ENCODE measurements at regions not wholly inside any gene's neighbourhood (a gene's known extent, or its start where the extent isn't known, plus 50 kb on each side); places are given as distances from the start of the nearest gene placed in this dataset.

- ATAC-seq, result no peak
- Mint-ChIP-seq H3K9me3 (peaks cover 17 to 28% of the 10 kb centered on the region in 2 donors), H3K27ac (no peak overlapping the region), H3K4me1 (no peaks in the 10 kb centered on the region), H3K27me3 (no peaks in the 10 kb centered on the region), H3K4me3 (no peak overlapping the region)
- no peak for DNase-seq
Observed at GRCh38 chr2:80893711-80894110, 589.2 kb upstream of the LRRTM1 start.

GRCh38 chr2:80889009-80889408 lies 584.5 kb upstream of the LRRTM1 start:
- no peaks in the 10 kb centered on the region for H3K4me1 Mint-ChIP-seq
- ATAC-seq (no peak), DNase-seq (no peak)
- no peaks in the 10 kb centered on the region for H3K27me3 Mint-ChIP-seq
- no peak overlapping the region for H3K27ac Mint-ChIP-seq
- no peak overlapping the region for H3K4me3 Mint-ChIP-seq
- H3K9me3 Mint-ChIP-seq, result peaks cover 0 to 3% of the 10 kb centered on the region in 2 donors

GRCh38 chr2:80887841-80888378 lies 583.4 kb upstream of the LRRTM1 start:
- Mint-ChIP-seq H3K27ac (no peak overlapping the region), H3K9me3 (peaks cover 0 to 8% of the 10 kb centered on the region in 2 donors), H3K27me3 (no peaks in the 10 kb centered on the region), H3K4me3 (no peak overlapping the region), H3K4me1 (no peaks in the 10 kb centered on the region)
- no peak for ATAC-seq
- no peak for DNase-seq

- Mint-ChIP-seq H3K4me1 (no peaks in the 10 kb centered on the region), H3K27ac (no peak overlapping the region), H3K9me3 (peaks cover 28 to 50% of the 10 kb centered on the region in 2 donors), H3K4me3 (no peak overlapping the region), H3K27me3 (no peaks in the 10 kb centered on the region)
- DNase-seq (no peak), ATAC-seq (no peak)
Observed at GRCh38 chr2:80874374-80874773, 569.8 kb upstream of the LRRTM1 start.

- ATAC-seq, result no peak
- no peak overlapping the region for H3K4me3 Mint-ChIP-seq
- no peaks in the 10 kb centered on the region for H3K27me3 Mint-ChIP-seq
Observed at GRCh38 chr2:80869858-80870438, 565.4 kb upstream of the LRRTM1 start.

GRCh38 chr2:80863147-80863714 lies 558.7 kb upstream of the LRRTM1 start:
- H3K27me3 Mint-ChIP-seq, result no peaks in the 10 kb centered on the region
- peaks cover 3 to 6% of the 10 kb centered on the region in 2 donors for H3K9me3 Mint-ChIP-seq
- no peak overlapping the region for H3K4me3 Mint-ChIP-seq

More at GRCh38 chr2:80869858-80870438, 565.4 kb upstream of the LRRTM1 start:
- H3K4me1 Mint-ChIP-seq, result no peaks in the 10 kb centered on the region
- no peak for DNase-seq
- H3K27ac Mint-ChIP-seq, result no peak overlapping the region
- peaks cover 11 to 23% of the 10 kb centered on the region in 2 donors for H3K9me3 Mint-ChIP-seq

GRCh38 chr2:80858965-80859364 lies 554.4 kb upstream of the LRRTM1 start:
- Mint-ChIP-seq H3K27me3 (no peaks in the 10 kb centered on the region), H3K27ac (no peak overlapping the region), H3K9me3 (peaks cover 8% of the 10 kb centered on the region in 2 donors), H3K4me3 (no peak overlapping the region), H3K4me1 (no peaks in the 10 kb centered on the region)
- DNase-seq (no peak), ATAC-seq (no peak)

More at GRCh38 chr2:80863147-80863714, 558.7 kb upstream of the LRRTM1 start:
- no peak for ATAC-seq
- no peak for DNase-seq
- no peaks in the 10 kb centered on the region for H3K4me1 Mint-ChIP-seq
- H3K27ac Mint-ChIP-seq, result no peak overlapping the region

- ATAC-seq (no peak), DNase-seq (no peak)
- no peaks in the 10 kb centered on the region for H3K27me3 Mint-ChIP-seq
- H3K9me3 Mint-ChIP-seq, result peaks cover 12 to 20% of the 10 kb centered on the region in 2 donors
- no peak overlapping the region for H3K4me3 Mint-ChIP-seq
- no peaks in the 10 kb centered on the region for H3K4me1 Mint-ChIP-seq
- no peak overlapping the region for H3K27ac Mint-ChIP-seq
Observed at GRCh38 chr2:80856227-80856626, 551.7 kb upstream of the LRRTM1 start.

GRCh38 chr2:80854831-80855230 lies 550.3 kb upstream of the LRRTM1 start:
- Mint-ChIP-seq H3K4me3 (no peak overlapping the region), H3K9me3 (peaks cover 12 to 20% of the 10 kb centered on the region in 2 donors), H3K4me1 (no peaks in the 10 kb centered on the region), H3K27ac (no peak overlapping the region), H3K27me3 (no peaks in the 10 kb centered on the region)
- DNase-seq, result no peak
- no peak for ATAC-seq

- ATAC-seq, result no peak
- Mint-ChIP-seq H3K4me1 (no peaks in the 10 kb centered on the region), H3K4me3 (no peak overlapping the region), H3K27ac (no peak overlapping the region), H3K27me3 (no peaks in the 10 kb centered on the region), H3K9me3 (peaks cover 12 to 20% of the 10 kb centered on the region in 2 donors)
- no peak for DNase-seq
Observed at GRCh38 chr2:80852808-80853139, 548.2 kb upstream of the LRRTM1 start.

GRCh38 chr2:80852079-80852807 lies 547.7 kb upstream of the LRRTM1 start:
- ATAC-seq, result no peak
- no peak overlapping the region for H3K4me3 Mint-ChIP-seq
- no peaks in the 10 kb centered on the region for H3K27me3 Mint-ChIP-seq

GRCh38 chr2:80830891-80831290 lies 526.3 kb upstream of the LRRTM1 start:
- H3K27ac Mint-ChIP-seq, result no peak overlapping the region
- DNase-seq, result no peak
- ATAC-seq, result no peak
- H3K27me3 Mint-ChIP-seq, result no peaks in the 10 kb centered on the region
- no peaks in the 10 kb centered on the region for H3K4me1 Mint-ChIP-seq
- H3K9me3 Mint-ChIP-seq, result peaks cover 10 to 30% of the 10 kb centered on the region in 2 donors
- no peak overlapping the region for H3K4me3 Mint-ChIP-seq

More at GRCh38 chr2:80852079-80852807, 547.7 kb upstream of the LRRTM1 start:
- peaks cover 12 to 20% of the 10 kb centered on the region in 2 donors for H3K9me3 Mint-ChIP-seq
- DNase-seq, result no peak
- H3K27ac Mint-ChIP-seq, result no peak overlapping the region
- H3K4me1 Mint-ChIP-seq, result no peaks in the 10 kb centered on the region

GRCh38 chr2:80822999-80823398 lies 518.4 kb upstream of the LRRTM1 start:
- no peak overlapping the region for H3K27ac Mint-ChIP-seq
- peaks cover 12 to 23% of the 10 kb centered on the region in 2 donors for H3K9me3 Mint-ChIP-seq
- H3K4me1 Mint-ChIP-seq, result no peaks in the 10 kb centered on the region
- H3K4me3 Mint-ChIP-seq, result no peak overlapping the region
- DNase-seq, result no peak
- no peaks in the 10 kb centered on the region for H3K27me3 Mint-ChIP-seq
- ATAC-seq, result no peak

- no peak for ATAC-seq
- H3K4me3 Mint-ChIP-seq, result no peak overlapping the region
- H3K4me1 Mint-ChIP-seq, result no peaks in the 10 kb centered on the region
- DNase-seq, result no peak
- peaks cover 27 to 55% of the 10 kb centered on the region in 2 donors for H3K9me3 Mint-ChIP-seq
- H3K27me3 Mint-ChIP-seq, result no peaks in the 10 kb centered on the region
- no peak overlapping the region for H3K27ac Mint-ChIP-seq
Observed at GRCh38 chr2:80815259-80815658, 510.7 kb upstream of the LRRTM1 start.

- H3K27me3 Mint-ChIP-seq, result no peaks in the 10 kb centered on the region
- no peak overlapping the region for H3K27ac Mint-ChIP-seq
- H3K9me3 Mint-ChIP-seq, result peaks cover 11 to 20% of the 10 kb centered on the region in 2 donors
Observed at GRCh38 chr2:80786584-80786983, 482.0 kb upstream of the LRRTM1 start.

GRCh38 chr2:80778704-80779103 lies 474.2 kb upstream of the LRRTM1 start:
- no peak overlapping the region for H3K4me3 Mint-ChIP-seq
- no peak for DNase-seq
- no peak overlapping the region for H3K27ac Mint-ChIP-seq
- ATAC-seq, result no peak
- H3K27me3 Mint-ChIP-seq, result no peaks in the 10 kb centered on the region
- H3K9me3 Mint-ChIP-seq, result peaks cover 18 to 39% of the 10 kb centered on the region in 2 donors
- H3K4me1 Mint-ChIP-seq, result no peaks in the 10 kb centered on the region

More at GRCh38 chr2:80786584-80786983, 482.0 kb upstream of the LRRTM1 start:
- Mint-ChIP-seq H3K4me3 (no peak overlapping the region), H3K4me1 (no peaks in the 10 kb centered on the region)
- no peak for DNase-seq
- ATAC-seq, result no peak

Data from stimulated activated naive CD8-positive, alpha-beta T cell treated with anti-CD3 and anti-CD28 coated beads, Interleukin-15, amount 100 ng/mL, for 72 hours (primary cell).